HG03460 (cell line): ENCODE measurements at regions not wholly inside any gene's neighbourhood (a gene's known extent, or its start where the extent isn't known, plus 50 kb on each side); places are given as distances from the start of the nearest gene placed in this dataset.

Experiments used
- ATAC-seq: cut with Tn5 transposase; IDR thresholded peaks from one replicate; pipeline ENCODE4 v1.9.1; 2021; ENCODE audit not compliant: unreplicated experiment

- ATAC-seq = no peak
These were observed 177.8 kb upstream of the IGFBP7 start for GRCh38 chr4:57287687-57288604.

GRCh38 chr4:57282933-57283310 is 172.7 kb upstream of the IGFBP7 start:
- ATAC-seq = no peak

GRCh38 chr4:57280481-57280880 is 170.3 kb upstream of the IGFBP7 start:
- no peak for ATAC-seq

- ATAC-seq = no peak
These were observed 168.6 kb upstream of the IGFBP7 start for GRCh38 chr4:57278780-57279179.

GRCh38 chr4:57274082-57274481 is 163.9 kb upstream of the IGFBP7 start:
- ATAC-seq = no peak

- no peak for ATAC-seq
These were observed 160.2 kb upstream of the IGFBP7 start for GRCh38 chr4:57270346-57270745.

GRCh38 chr4:57265831-57266582 is 155.8 kb upstream of the IGFBP7 start:
- ATAC-seq = no peak

GRCh38 chr4:57254754-57255153 is 144.6 kb upstream of the IGFBP7 start:
- ATAC-seq = no peak

GRCh38 chr4:57249083-57249482 is 138.9 kb upstream of the IGFBP7 start:
- no peak for ATAC-seq

- ATAC-seq = no peak
These were observed 132.9 kb upstream of the IGFBP7 start for GRCh38 chr4:57243076-57243475.

GRCh38 chr4:57234252-57234775 is 124.1 kb upstream of the IGFBP7 start:
- ATAC-seq = no peak

GRCh38 chr4:57233386-57233785 is 123.2 kb upstream of the IGFBP7 start:
- ATAC-seq = no peak

- no peak for ATAC-seq
These were observed 121.6 kb upstream of the IGFBP7 start for GRCh38 chr4:57231781-57232180.

- no peak for ATAC-seq
These were observed 110.5 kb upstream of the IGFBP7 start for GRCh38 chr4:57220734-57221133.

- ATAC-seq = no peak
These were observed 110.0 kb upstream of the IGFBP7 start for GRCh38 chr4:57220172-57220571.

- no peak for ATAC-seq
These were observed 109.2 kb upstream of the IGFBP7 start for GRCh38 chr4:57219431-57219830.

- ATAC-seq = no peak
These were observed 104.6 kb upstream of the IGFBP7 start for GRCh38 chr4:57214654-57215411.

- ATAC-seq = no peak
These were observed 100.9 kb upstream of the IGFBP7 start for GRCh38 chr4:57211131-57211530.

GRCh38 chr4:57206172-57206571 is 96.0 kb upstream of the IGFBP7 start:
- no peak for ATAC-seq

GRCh38 chr4:57205580-57205979 is 95.4 kb upstream of the IGFBP7 start:
- ATAC-seq = no peak

- no peak for ATAC-seq
These were observed 90.7 kb upstream of the IGFBP7 start for GRCh38 chr4:57200799-57201327.
